Osteoblast (primary cell): ENCODE measurements at regions not wholly inside any gene's neighbourhood (a gene's known extent, or its start where the extent isn't known, plus 50 kb on each side); places are given as distances from the start of the nearest gene placed in this dataset.

Experiments
- DNase-seq: peaks from one replicate; pipeline ENCODE4 v3.0.0; 2011; ENCODE audit warnings: low spot score, mixed read lengths; ENCODE audit not compliant: insufficient read length; ENCODE audit errors: missing footprints
- H2AFZ ChIP-seq: 2 replicates; pipeline ENCODE4 v1.6.0; 2011; ENCODE audit warnings: mild to moderate bottlenecking, low read length
- H3K27ac ChIP-seq: 2 replicates; pipeline ENCODE4 v1.5.1; 2011; ENCODE audit warnings: mild to moderate bottlenecking, low read depth, low read length, moderate library complexity
- H3K27me3 ChIP-seq: 2 replicates; pipeline ENCODE4 v1.6.0; 2012; ENCODE audit warnings: mild to moderate bottlenecking, control low read depth, inconsistent platforms, low read length, moderate library complexity; ENCODE audit not compliant: insufficient read depth
- H3K36me3 ChIP-seq: 2 replicates; pipeline ENCODE4 v1.5.1; 2011; ENCODE audit warnings: mild to moderate bottlenecking, low read length, control low read depth, moderate library complexity; ENCODE audit not compliant: insufficient read depth
- H3K4me1 ChIP-seq: 2 replicates; pipeline ENCODE4 v1.5.1; 2011; ENCODE audit warnings: mild to moderate bottlenecking, low read length, control low read depth, moderate library complexity; ENCODE audit not compliant: insufficient read depth
- H3K4me2 ChIP-seq: 2 replicates; pipeline ENCODE4 v1.6.0; 2011; ENCODE audit warnings: mild to moderate bottlenecking, low read length; ENCODE audit not compliant: insufficient read depth
- H3K4me3 ChIP-seq: fragments of 200-600 bp; sonication (generic); 3 replicates; pipeline ENCODE4 v1.5.1; 2012; ENCODE audit warnings: mild to moderate bottlenecking, low read length, inconsistent platforms; ENCODE audit not compliant: insufficient read depth
- H3K79me2 ChIP-seq: 2 replicates; pipeline ENCODE4 v1.6.0; 2012; ENCODE audit warnings: mild to moderate bottlenecking, low read length, control low read depth, inconsistent platforms; ENCODE audit not compliant: insufficient read depth
- H3K9me3 ChIP-seq: 2 replicates; pipeline ENCODE4 v1.5.1; 2011; ENCODE audit warnings: low read depth, low read length, control low read depth
- H4K20me1 ChIP-seq: 2 replicates; pipeline ENCODE4 v1.6.0; 2012; ENCODE audit warnings: mild to moderate bottlenecking, low read length, control low read depth; ENCODE audit not compliant: insufficient read depth
- TF ChIP-seq, protein P1 (sequence below): IDR thresholded peaks from 2 replicates; pipeline ENCODE4 v1.5.1; 2011; ENCODE audit warnings: mild to moderate bottlenecking, low read depth, low read length, moderate library complexity; ENCODE audit errors: extremely low read depth

GRCh38 chr18:29259838-29260237, 1082.9 kb upstream of the CDH2 start:
- H3K79me2 ChIP-seq: no peaks in the 10 kb centered on the region
- no peaks in the 10 kb centered on the region for H3K9me3 ChIP-seq
- H3K4me3 ChIP-seq: no peak overlapping the region
- TF ChIP-seq, protein P1, sequence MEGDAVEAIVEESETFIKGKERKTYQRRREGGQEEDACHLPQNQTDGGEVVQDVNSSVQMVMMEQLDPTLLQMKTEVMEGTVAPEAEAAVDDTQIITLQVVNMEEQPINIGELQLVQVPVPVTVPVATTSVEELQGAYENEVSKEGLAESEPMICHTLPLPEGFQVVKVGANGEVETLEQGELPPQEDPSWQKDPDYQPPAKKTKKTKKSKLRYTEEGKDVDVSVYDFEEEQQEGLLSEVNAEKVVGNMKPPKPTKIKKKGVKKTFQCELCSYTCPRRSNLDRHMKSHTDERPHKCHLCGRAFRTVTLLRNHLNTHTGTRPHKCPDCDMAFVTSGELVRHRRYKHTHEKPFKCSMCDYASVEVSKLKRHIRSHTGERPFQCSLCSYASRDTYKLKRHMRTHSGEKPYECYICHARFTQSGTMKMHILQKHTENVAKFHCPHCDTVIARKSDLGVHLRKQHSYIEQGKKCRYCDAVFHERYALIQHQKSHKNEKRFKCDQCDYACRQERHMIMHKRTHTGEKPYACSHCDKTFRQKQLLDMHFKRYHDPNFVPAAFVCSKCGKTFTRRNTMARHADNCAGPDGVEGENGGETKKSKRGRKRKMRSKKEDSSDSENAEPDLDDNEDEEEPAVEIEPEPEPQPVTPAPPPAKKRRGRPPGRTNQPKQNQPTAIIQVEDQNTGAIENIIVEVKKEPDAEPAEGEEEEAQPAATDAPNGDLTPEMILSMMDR: no peak
- no peak for DNase-seq
- peak overlapping the region; percentile 78 for H2AFZ ChIP-seq
- H3K27me3 ChIP-seq: no peaks in the 10 kb centered on the region
- H3K36me3 ChIP-seq: no peaks in the 10 kb centered on the region
- no peak overlapping the region for H3K27ac ChIP-seq
- H3K4me2 ChIP-seq: peak overlapping the region; percentile 43
- H4K20me1 ChIP-seq: no peaks in the 10 kb centered on the region
- no peaks in the 10 kb centered on the region for H3K4me1 ChIP-seq

- Histone ChIP-seq H3K4me2 (no peak overlapping the region), H3K79me2 (no peaks in the 10 kb centered on the region), H4K20me1 (no peaks in the 10 kb centered on the region), H3K27me3 (no peaks in the 10 kb centered on the region), H3K27ac (no peak overlapping the region), H3K4me3 (no peak overlapping the region), H3K9me3 (no peaks in the 10 kb centered on the region), H2AFZ (no peak overlapping the region), H3K36me3 (no peaks in the 10 kb centered on the region), H3K4me1 (no peaks in the 10 kb centered on the region)
- no peak for DNase-seq
- TF ChIP-seq, protein P1: no peak
Observed at GRCh38 chr18:29254123-29254522, 1077.2 kb upstream of the CDH2 start.

DNA sequence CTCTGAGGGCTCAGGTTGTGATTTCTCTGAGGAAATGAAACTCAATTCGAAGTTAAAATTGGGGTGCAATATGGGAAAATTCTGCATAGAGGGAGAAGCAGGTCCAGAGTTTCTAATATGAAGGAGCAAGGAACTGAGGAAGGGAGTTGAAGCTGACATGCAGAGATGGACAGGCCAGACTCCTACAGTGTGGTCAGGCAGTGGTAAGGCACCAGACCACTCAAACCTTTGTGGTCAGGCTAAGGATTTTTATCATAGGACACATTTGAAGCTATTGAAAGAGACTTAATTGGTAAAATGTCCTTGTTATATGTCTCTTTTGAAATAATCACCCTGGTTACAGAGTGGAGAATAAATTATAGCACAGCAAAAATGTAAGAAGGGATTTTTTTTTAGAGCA, 1074.8 kb upstream of the CDH2 start:
- TF ChIP-seq, protein P1: no peak

DNA sequence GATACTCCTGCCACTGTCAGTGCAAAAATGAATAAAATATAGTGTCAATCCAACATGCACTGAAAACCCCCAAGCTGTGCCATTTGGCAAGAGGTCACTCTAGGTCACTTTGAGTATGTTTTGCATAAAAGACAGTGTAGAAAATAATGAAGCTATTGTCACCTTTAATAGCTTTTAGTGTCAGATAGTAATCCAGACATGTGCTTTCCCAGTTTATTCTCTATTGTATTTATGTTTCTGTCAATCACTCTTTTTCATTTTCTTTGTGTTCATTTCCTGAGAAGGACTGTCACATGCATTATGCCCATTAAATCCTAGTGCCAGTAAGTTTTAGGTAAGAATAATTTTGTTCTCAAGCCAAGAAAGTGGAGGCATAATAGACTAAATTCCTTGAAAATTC, 1073.9 kb upstream of the CDH2 start:
- Histone ChIP-seq H3K36me3 (no peaks in the 10 kb centered on the region), H4K20me1 (no peaks in the 10 kb centered on the region), H2AFZ (no peak overlapping the region), H3K9me3 (no peaks in the 10 kb centered on the region), H3K27me3 (no peaks in the 10 kb centered on the region), H3K27ac (no peak overlapping the region), H3K79me2 (no peaks in the 10 kb centered on the region), H3K4me3 (no peak overlapping the region), H3K4me1 (no peaks in the 10 kb centered on the region), H3K4me2 (no peak overlapping the region)
- peak; percentile 25 for DNase-seq
- TF ChIP-seq, protein P1: no peak

More for the DNA sequence above, 1074.8 kb upstream of the CDH2 start:
- Histone ChIP-seq H2AFZ (peak overlapping the region; percentile 47), H3K79me2 (no peaks in the 10 kb centered on the region), H3K4me2 (no peak overlapping the region), H4K20me1 (no peaks in the 10 kb centered on the region), H3K36me3 (no peaks in the 10 kb centered on the region), H3K27ac (no peak overlapping the region), H3K4me3 (no peak overlapping the region), H3K9me3 (no peaks in the 10 kb centered on the region), H3K4me1 (no peaks in the 10 kb centered on the region), H3K27me3 (no peaks in the 10 kb centered on the region)
- no peak for DNase-seq
